ENCODE measurements at regions not wholly inside any gene's neighbourhood (a gene's known extent, or its start where the extent isn't known, plus 50 kb on each side); places are given as distances from the start of the nearest gene placed in this dataset.

- DNase-seq, result no peak
These were observed 79.6 kb upstream of the PPP2R3A start for GRCh38 chr3:135885885-135886284.

- DNase-seq, result no peak
These were observed 78.3 kb upstream of the PPP2R3A start for GRCh38 chr3:135887220-135887619.

GRCh38 chr3:135889443-135889842 is 76.1 kb upstream of the PPP2R3A start:
- DNase-seq, result no peak

- DNase-seq, result no peak
These were observed 74.4 kb upstream of the PPP2R3A start for GRCh38 chr3:135891121-135891520.

GRCh38 chr3:135895106-135895733 is 70.3 kb upstream of the PPP2R3A start:
- DNase-seq, result peak; percentile 58

GRCh38 chr3:135895734-135896121 is 69.8 kb upstream of the PPP2R3A start:
- no peak for DNase-seq

GRCh38 chr3:135896613-135897012 is 68.9 kb upstream of the PPP2R3A start:
- DNase-seq, result no peak

- no peak for DNase-seq
These were observed 67.8 kb upstream of the PPP2R3A start for GRCh38 chr3:135897715-135898114.

- DNase-seq, result no peak
These were observed 66.8 kb upstream of the PPP2R3A start for GRCh38 chr3:135898774-135899173.

GRCh38 chr3:135905058-135905724 is 60.3 kb upstream of the PPP2R3A start:
- no peak for DNase-seq

GRCh38 chr3:135907422-135908165 is 57.9 kb upstream of the PPP2R3A start:
- no peak for DNase-seq

- DNase-seq, result no peak
These were observed 57.3 kb upstream of the PPP2R3A start for GRCh38 chr3:135908225-135908624.

- DNase-seq, result no peak
These were observed 56.8 kb upstream of the PPP2R3A start for GRCh38 chr3:135908737-135909136.

GRCh38 chr3:135911110-135911509 is 54.4 kb upstream of the PPP2R3A start:
- DNase-seq, result no peak

GRCh38 chr3:135915206-135915605 is 50.3 kb upstream of the PPP2R3A start:
- DNase-seq, result no peak

Measured in NCI-H2107 (cell line).